Uterus (tissue), 2 donors: ENCODE measurements at regions not wholly inside any gene's neighbourhood (a gene's known extent, or its start where the extent isn't known, plus 50 kb on each side); places are given as distances from the start of the nearest gene placed in this dataset.
"Not testable (repeated sequence)": the region's sequence is repeated elsewhere in the genome, so short reads cannot be mapped to it uniquely, and the experiment has no call there.

ENCODE experiments used
- CTCF ChIP-seq, 4 experiments: fragments of 200-600 bp in 2 of 4; fragments of 450-650 bp in 2 of 4; sonication (generic) in 2 of 4; IDR thresholded peaks; one replicate each; pipeline ENCODE4 v1.5.1; 2016 to 2019; ENCODE audit warnings: antibody characterized with exemption in 4 of 4, mild to moderate bottlenecking in 2 of 4, moderate library complexity in 1 of 4
- POLR2A ChIP-seq, 2 donors: fragments of 450-650 bp; IDR thresholded peaks; one replicate each; pipeline ENCODE4 v1.6.1; 2016; ENCODE audit warnings: antibody characterized with exemption in 2 of 2, mild to moderate bottlenecking in 1 of 2, moderate library complexity in 1 of 2

GRCh38 chr12:43193096-43193495 is 358.9 kb downstream of the ADAMTS20 start:
- not testable (repeated sequence) for TF ChIP-seq CTCF, POLR2A (IDR thresholded peaks at IDR 0.05)
